ENCODE measurements at regions not wholly inside any gene's neighbourhood (a gene's known extent, or its start where the extent isn't known, plus 50 kb on each side); places are given as distances from the start of the nearest gene placed in this dataset.
"Not testable (repeated sequence)": the region's sequence is repeated elsewhere in the genome, so short reads cannot be mapped to it uniquely, and the experiment has no call there.

DNA sequence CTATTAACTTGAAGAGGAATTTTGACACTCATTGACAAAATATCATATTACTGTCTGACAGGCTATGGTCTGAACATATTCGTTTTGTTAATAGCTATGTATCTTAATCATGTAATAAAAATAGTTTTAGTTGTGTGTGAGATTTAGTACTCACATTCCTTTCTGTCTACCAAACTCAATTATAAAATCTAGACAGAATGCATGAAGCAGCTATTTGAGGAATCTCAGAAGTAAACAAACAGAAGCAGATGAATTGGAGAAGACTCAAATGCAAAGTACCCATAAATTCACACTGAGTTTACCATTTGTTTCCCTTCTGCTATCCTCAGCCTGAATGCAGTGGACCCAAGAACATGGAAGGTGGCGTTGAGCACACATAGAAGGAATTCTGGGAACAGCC is 841.6 kb upstream of the AADAT start:
- intact Hi-C loops (cut with DNase I) = no loop called here
- Histone ChIP-seq H3K9me3 (no peaks in the 10 kb centered on the region), H3K27ac (no peak overlapping the region), H3K27me3 (no peaks in the 10 kb centered on the region), H3K36me3 (no peaks in the 10 kb centered on the region), H3K4me3 (no peak overlapping the region), H3K4me1 (no peaks in the 10 kb centered on the region)
- ATAC-seq = no peak
- WGBS, 2 donors = 56 to 66% methylated on average over 2 of the region's 2 CpGs
- TF ChIP-seq, protein P1, sequence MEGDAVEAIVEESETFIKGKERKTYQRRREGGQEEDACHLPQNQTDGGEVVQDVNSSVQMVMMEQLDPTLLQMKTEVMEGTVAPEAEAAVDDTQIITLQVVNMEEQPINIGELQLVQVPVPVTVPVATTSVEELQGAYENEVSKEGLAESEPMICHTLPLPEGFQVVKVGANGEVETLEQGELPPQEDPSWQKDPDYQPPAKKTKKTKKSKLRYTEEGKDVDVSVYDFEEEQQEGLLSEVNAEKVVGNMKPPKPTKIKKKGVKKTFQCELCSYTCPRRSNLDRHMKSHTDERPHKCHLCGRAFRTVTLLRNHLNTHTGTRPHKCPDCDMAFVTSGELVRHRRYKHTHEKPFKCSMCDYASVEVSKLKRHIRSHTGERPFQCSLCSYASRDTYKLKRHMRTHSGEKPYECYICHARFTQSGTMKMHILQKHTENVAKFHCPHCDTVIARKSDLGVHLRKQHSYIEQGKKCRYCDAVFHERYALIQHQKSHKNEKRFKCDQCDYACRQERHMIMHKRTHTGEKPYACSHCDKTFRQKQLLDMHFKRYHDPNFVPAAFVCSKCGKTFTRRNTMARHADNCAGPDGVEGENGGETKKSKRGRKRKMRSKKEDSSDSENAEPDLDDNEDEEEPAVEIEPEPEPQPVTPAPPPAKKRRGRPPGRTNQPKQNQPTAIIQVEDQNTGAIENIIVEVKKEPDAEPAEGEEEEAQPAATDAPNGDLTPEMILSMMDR (IDR thresholded peaks at IDR 0.05) = no peak
- DNase-seq = no peak

DNA sequence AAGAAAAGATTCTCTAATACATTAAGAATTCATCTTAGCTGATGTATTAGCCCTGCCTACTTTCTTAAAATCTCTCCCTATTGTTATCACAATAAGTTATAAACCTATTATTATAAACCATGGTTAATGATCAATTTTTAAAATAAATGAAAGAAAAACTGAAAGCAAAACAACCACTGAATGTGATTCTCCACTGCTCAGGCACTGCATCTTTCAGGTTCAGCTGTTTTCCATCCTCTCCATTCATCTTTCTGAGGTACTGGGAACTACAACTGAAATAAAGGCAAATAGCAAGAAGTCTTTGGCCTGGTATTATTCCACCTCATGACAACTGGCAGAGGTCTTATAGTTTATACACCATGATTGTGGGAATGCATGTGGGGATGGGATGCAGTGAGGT is 798.9 kb upstream of the AADAT start:
- intact Hi-C loops (cut with DNase I) = no loop called here
- ATAC-seq (no peak), DNase-seq (no peak)
- Histone ChIP-seq H3K9me3 (peaks cover 0 to 7% (median 0%) of the 10 kb centered on the region in 11 donors), H3K27ac (no peak overlapping the region), H3K36me3 (no peaks in the 10 kb centered on the region), H3K4me3 (no peak overlapping the region), H3K4me1 (no peaks in the 10 kb centered on the region), H3K27me3 (no peaks in the 10 kb centered on the region)
- TF ChIP-seq, protein P1 (IDR thresholded peaks at IDR 0.05) = no peak

DNA sequence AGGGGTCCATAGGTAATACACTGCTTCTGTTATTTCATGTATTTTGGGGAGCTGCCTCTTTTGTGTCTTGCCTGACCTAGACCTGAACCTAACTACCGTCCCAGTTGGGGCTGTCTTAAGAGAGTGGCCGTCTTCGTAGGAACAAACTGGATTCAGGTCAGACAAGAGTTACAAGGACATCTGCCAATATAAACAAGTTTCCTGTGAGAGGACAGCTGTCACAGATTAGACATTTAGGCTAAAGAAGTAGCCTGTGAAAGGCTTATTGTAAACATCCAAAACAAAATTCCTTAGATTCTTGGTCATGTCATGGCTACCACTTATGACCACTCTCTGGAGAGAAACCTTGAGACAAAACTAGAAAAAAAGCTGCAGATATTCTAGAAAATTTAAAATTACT is 797.6 kb upstream of the AADAT start:
- no peak overlapping the region for H3K4me3 ChIP-seq
- H3K27ac ChIP-seq = no peak overlapping the region
- no peaks in the 10 kb centered on the region for H3K4me1 ChIP-seq
- intact Hi-C loops (cut with DNase I) = no loop called here
- TF ChIP-seq, protein P1 (IDR thresholded peaks at IDR 0.05) = no peak
- no peaks in the 10 kb centered on the region for H3K36me3 ChIP-seq
- WGBS, 2 donors = 27 to 28% methylated on average over 3 of the region's 3 CpGs
- no peaks in the 10 kb centered on the region for H3K27me3 ChIP-seq
- H3K9me3 ChIP-seq = no peaks in the 10 kb centered on the region
- no peak for DNase-seq
- ATAC-seq = no peak

DNA sequence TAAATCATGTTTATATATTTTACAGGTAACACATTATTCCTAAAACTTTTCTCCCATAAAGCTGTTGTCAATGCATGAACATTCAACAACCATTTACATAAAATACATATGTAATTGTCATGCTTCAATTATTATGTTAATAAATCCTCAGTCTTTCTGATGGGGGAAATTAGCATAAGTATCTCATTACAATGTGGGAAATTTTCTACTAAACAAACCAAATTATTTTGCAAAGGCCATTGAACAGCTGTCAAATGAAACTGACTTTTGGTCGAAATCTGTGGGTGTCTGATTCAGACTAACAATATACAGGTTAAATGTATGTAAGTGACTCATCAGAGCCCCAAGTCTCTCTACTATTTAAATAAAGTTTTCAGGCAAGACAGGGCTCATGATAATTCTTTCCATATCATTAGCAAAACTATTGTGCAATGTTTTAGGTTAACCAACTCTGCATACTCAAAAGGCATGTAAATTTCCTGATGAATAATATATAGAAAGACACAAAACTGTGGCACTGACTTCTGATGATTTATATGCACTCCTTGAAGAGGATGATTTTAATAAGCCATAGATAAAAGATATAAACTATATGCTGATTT is 795.3 kb upstream of the AADAT start:
- H3K4me1 ChIP-seq = no peaks in the 10 kb centered on the region
- no peak overlapping the region for H3K4me3 ChIP-seq
- H3K27ac ChIP-seq = no peak overlapping the region
- TF ChIP-seq, protein P1 (IDR thresholded peaks at IDR 0.05) = no peak
- 68 to 84% methylated on average over 1 of the region's 1 CpG for WGBS, 2 donors
- intact Hi-C loops (cut with DNase I) = no loop called here
- ATAC-seq = no peak
- H3K9me3 ChIP-seq = peaks cover 0 to 3% (median 0%) of the 10 kb centered on the region in 11 donors
- H3K27me3 ChIP-seq = no peaks in the 10 kb centered on the region
- DNase-seq = no peak
- no peaks in the 10 kb centered on the region for H3K36me3 ChIP-seq

DNA sequence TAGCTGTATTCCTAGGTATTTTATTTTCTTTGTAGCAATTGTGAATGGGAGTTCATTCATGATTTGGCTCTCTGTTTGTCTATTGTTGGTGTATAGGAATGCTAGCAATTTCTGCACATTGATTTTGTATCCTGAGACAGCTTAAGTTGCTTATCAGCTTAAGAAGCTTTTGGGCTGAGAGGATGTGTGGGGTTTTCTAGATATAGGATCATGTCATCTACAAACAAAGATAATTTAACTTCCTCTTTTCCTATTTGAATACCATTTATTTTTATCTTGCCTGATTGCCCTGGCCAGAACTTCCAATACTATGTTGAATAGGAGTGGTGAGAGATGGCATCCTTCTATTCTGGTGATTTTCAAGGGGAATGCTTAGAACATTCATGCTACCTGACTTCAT is 791.9 kb upstream of the AADAT start:
- DNase-seq; H3K9me3 ChIP-seq; H3K4me3 ChIP-seq; ATAC-seq; H3K27me3 ChIP-seq; H3K4me1 ChIP-seq; H3K36me3 ChIP-seq; H3K27ac ChIP-seq; intact Hi-C loops (cut with DNase I): not testable (repeated sequence)

All from heart right ventricle (tissue), 16 donors.